G401.6 (cell line): ENCODE measurements at regions not wholly inside any gene's neighbourhood (a gene's known extent, or its start where the extent isn't known, plus 50 kb on each side); places are given as distances from the start of the nearest gene placed in this dataset.

ENCODE experiments used
- FAIRE-seq: peaks from 2 replicates; lab custom pipeline; 2012; peaks lifted over from hg19 to GRCh38; lab: Jason Lieb, UNC

- FAIRE-seq = no peak
Observed at GRCh38 chr20:59376109-59376841, 75.9 kb downstream of the EDN3 start.

- FAIRE-seq = no peak
Observed at GRCh38 chr20:59376998-59377397, 76.6 kb downstream of the EDN3 start.

- FAIRE-seq = no peak
Observed at GRCh38 chr20:59377842-59378241, 77.4 kb downstream of the EDN3 start.

DNA sequence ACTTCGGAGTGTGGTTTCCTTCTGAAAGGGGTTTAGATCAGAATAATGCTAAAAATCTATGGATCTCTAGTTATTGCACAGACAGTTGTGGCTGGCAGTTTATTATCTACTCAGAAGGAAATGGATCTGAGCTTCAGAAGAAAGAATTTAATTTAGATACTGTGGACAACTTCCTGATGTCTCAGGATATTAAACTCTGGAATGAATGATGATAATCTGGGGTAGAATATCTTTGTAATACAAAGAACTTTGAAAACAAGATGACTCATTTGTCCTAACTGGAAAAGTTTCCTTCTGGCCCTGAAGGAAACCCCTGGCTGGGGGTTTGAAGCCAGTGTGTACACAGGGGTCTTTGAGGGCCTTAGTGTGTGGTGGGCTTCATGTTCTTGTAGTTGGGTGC is 78.0 kb downstream of the EDN3 start:
- FAIRE-seq = no peak

- no peak for FAIRE-seq
Observed at GRCh38 chr20:59378966-59379365, 78.6 kb downstream of the EDN3 start.

GRCh38 chr20:59381689-59382088 is 81.3 kb downstream of the EDN3 start:
- no peak for FAIRE-seq

GRCh38 chr20:59382157-59382725 is 81.8 kb downstream of the EDN3 start:
- no peak for FAIRE-seq

- FAIRE-seq = no peak
Observed at GRCh38 chr20:59382907-59383306, 82.5 kb downstream of the EDN3 start.

- no peak for FAIRE-seq
Observed at GRCh38 chr20:59385038-59385437, 84.6 kb downstream of the EDN3 start.

GRCh38 chr20:59385480-59385879 is 85.1 kb downstream of the EDN3 start:
- no peak for FAIRE-seq

DNA sequence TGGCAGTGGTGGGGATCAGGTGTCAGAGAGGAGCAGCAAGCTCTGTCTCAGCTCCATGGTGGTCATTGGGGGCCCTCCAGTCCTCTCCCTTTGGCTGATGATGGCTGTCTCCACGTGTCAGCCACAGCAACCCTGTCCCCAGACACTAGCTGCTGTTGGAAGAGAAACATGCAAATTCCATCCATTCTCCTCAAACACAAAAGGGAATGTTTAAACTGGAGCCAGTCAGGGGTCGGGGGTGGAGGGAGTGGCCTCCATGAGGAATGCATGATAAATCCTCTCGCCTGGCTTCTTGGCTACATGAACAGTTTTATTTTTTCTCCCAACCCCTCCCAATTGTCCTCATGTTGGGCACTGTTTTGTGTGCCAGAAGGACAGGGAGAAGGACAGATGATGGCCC is 86.4 kb downstream of the EDN3 start:
- FAIRE-seq = no peak

DNA sequence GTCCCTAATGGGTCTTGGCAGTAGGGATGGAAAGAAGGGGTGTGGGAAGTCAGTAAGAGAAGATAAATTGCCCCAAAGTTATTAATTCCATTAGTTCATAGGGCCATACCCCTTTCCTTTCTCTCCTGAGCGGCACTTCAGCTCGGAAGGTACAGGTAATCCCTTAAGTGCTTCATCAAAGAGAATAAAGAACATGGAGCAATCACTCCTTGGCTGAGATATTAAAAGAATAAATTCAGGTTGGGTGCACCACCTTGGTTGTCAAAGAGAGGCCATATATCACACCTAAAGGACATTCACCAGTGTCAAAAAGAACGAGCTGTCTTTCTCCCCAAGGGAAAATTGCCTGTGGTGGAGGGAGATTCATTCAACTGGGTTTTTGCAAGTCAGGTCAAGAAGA is 87.5 kb downstream of the EDN3 start:
- FAIRE-seq = no peak

- FAIRE-seq = no peak
Observed at GRCh38 chr20:59388402-59388801, 88.0 kb downstream of the EDN3 start.

GRCh38 chr20:59390437-59390836 is 90.0 kb downstream of the EDN3 start:
- FAIRE-seq = no peak

GRCh38 chr20:59391975-59392374 is 91.6 kb downstream of the EDN3 start:
- no peak for FAIRE-seq

GRCh38 chr20:59392736-59393135 is 92.3 kb downstream of the EDN3 start:
- no peak for FAIRE-seq

DNA sequence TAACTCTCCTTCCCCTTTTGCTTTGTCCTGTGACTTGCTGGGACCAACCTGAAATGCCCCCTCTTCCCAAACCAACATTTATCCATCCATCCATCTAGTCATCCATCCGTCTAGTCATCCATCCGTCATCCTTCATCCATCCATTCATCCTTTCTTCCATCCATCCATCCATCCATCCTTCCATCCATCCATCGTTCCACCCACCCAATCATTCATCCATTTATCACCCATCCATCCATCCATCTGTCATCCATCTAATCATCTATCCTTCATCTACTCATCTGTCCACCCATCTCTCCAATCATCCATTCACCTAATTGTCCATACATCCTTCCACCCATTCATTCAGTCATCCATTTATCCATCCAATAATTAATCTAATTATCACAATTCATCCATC is 92.7 kb downstream of the EDN3 start:
- no peak for FAIRE-seq

DNA sequence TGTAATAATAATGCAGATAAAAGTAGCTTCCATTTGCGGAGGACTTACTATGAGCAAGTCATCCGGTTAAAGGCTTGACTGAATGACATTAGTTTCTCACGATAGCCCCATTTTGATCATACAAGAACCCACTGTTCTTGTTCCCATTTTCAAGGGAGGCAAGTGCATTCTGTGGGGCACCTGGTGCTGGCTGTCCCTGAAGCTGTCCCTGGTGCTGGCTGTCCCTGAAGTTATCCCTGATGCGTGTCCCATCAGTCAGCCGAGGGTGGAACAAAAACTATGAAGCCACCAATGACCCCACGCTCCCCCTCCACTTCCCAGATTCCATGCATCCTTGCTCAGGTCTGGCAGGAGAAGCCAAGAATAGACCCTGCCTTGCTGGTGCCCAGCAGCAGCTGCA is 95.3 kb downstream of the EDN3 start:
- FAIRE-seq = no peak

DNA sequence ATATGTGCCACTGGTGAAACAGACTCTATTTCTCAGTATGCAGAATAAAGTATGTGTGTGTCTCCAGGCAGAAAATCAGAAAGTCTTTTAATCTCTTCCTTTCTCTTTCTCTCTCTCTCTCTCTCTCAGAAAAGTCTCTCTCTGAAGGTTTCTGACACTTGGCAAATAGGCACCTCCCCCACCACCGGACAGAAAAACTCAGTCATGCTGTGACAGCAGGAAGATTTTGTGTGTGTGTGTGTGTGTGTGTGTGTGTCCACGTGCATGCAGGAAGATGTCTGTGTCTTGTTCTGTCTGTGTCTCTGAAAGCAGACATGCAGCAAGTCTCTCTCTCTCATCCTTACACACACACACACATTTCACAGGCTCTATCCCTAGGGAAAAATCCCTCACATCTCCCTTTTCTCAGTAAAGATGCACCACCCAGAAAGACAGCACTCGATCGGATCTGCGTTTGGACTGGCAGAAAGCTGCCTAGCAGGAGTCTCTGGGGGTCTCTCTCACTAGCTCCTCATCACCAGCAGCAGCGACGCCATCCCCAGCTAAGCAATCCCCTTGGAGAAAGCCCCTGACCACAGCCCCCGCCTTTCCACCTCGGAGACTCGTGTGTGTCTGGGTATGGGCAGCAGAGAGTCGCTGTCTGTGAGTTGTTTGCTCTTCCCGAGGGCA is 98.3 kb downstream of the EDN3 start:
- FAIRE-seq = no peak

DNA sequence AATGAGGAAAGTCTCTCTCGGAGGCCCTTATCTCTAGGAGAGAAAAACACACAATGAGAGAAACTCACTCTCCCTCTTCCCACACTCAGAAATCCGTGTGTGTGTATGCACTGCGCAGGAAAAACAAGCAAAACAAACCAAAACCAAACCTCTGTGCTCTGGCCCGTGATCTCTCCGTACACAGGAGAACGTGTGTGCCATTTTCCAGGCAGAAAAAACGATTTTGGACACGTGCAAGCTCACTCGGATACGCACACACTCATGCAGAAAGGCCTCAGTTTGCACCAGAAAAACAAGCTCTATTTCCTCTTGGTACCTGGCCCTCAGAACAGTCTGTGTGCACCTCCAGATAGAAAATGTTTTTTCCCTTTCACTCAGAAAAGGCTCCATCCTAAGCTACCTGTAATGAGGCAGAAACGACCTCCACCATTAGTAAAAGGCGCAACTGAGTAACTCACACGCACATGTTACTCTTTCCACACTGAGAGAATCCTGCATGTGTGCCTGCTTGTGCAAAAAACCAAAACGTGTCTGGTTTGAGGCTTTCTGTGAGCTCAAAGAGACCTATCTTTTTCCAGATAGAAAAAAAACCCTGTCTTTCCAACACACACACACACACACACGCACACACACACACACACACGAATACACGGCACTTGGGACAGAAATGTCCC is 99.2 kb downstream of the EDN3 start:
- FAIRE-seq = no peak

DNA sequence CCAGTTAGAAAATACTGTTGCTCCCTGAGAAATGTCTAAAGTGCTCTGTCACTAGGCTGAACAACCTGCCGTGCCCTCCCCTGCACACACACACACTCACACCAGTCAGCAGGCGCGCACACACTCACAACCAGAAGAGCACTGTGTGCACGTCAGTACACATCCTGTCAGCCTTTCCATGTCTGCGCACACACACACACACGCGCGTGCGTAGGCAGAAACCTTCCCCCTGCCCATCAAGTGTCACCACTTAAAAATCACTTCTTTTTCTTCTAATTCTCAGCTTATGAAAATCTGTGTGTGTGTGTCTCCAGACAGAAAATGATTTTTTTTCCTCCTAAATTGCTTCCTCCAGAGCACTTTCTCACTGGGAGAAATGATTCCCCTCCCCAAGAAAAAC is 100.3 kb downstream of the EDN3 start:
- FAIRE-seq = no peak

DNA sequence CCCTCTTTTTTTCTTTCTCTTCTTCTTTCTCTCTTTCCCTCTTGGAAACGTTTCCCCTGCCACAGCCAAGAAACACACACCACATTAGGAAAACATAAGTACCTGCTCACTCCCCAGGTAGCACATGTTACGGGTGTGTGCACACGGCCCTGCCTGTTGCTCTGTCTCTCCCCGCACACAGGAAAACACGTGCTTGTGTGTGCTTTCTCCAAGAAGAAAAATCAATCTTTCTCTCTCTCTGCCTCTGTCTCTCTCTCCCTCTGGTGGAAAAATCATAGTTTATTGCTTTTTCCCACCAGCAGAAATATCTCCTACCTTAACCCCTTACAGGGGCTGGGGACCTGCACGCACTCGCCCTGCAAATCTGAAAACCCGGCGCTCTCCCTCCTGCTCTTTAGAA is 102.3 kb downstream of the EDN3 start:
- no peak for FAIRE-seq

- no peak for FAIRE-seq
Observed at GRCh38 chr20:59403261-59403961, 103.0 kb downstream of the EDN3 start.
